GM18867 (cell line): ENCODE measurements at regions not wholly inside any gene's neighbourhood (a gene's known extent, or its start where the extent isn't known, plus 50 kb on each side); places are given as distances from the start of the nearest gene placed in this dataset.
A peak's percentile ranks its signal among the peaks of the same experiment; 100 is the strongest.
"Not testable (repeated sequence)": the region's sequence is repeated elsewhere in the genome, so short reads cannot be mapped to it uniquely, and the experiment has no call there.

ENCODE experiments used
- ATAC-seq: cut with Tn5 transposase; IDR thresholded peaks from one replicate; pipeline ENCODE4 v1.9.1; 2021; ENCODE audit warnings: mild to moderate bottlenecking, moderate library complexity; ENCODE audit not compliant: unreplicated experiment

DNA sequence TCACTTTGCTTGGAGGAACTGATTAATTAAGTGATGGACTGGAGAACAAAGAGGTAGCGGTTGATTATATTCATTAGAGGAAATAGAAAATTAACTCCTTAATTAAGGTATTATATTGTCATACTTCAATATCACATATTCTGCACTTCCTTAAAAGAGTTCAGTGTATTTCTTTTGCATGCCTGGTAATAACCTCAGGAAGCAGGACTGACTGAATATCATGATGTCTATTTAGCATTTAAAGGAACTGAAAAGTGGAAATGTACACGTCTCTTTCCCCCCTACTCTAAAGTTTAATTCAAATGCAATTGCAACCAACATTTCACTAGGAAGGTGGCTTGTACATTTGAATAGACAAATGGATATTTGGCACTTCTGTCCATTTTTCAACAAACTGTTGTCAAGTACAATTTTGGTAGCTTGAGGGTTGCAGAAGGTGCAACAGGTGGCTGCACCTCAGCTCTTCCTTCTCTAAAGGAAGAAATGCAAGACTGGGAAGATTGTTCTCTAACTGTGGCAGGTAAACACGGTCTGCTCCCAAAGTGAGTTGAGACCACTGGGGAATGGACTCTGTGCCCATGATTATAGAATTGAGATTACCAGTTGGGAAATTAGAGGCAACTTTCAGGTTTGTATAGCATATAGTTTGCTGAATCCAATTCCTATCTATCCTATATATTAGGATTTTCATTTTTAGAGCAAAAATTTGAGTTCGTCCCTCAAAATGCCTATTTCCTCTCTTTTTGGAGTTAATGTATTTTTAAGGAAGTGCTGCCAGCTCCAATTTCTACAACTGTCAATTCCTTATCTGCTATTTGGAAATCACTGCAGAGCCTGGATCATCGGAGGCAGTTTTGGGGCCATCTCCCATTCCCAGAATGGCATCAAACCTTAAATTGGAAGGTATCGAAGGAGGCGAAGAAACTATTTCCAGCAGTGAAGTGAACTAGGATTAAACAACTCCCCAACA, 98.9 kb upstream of the TAF11L2 start:
- ATAC-seq, result no peak

DNA sequence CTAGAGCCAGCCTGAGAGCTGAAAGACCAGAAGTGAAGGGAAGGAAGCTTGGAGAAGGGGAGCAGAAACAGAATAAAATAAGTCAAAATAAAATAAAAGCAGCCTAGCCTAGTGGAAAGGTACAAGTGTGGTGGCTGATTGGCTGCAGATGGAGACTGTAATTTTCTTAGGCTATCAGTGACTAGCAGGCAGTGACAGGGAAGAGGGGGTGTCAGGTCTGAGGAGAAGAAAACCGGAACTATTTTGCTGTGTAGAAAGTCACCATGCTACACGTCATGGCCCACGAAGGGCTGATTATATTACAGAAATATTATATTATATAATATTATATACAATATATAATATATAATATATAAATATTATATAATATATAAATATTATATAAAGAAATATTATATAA, 98.1 kb upstream of the TAF11L2 start:
- ATAC-seq, result no peak

DNA sequence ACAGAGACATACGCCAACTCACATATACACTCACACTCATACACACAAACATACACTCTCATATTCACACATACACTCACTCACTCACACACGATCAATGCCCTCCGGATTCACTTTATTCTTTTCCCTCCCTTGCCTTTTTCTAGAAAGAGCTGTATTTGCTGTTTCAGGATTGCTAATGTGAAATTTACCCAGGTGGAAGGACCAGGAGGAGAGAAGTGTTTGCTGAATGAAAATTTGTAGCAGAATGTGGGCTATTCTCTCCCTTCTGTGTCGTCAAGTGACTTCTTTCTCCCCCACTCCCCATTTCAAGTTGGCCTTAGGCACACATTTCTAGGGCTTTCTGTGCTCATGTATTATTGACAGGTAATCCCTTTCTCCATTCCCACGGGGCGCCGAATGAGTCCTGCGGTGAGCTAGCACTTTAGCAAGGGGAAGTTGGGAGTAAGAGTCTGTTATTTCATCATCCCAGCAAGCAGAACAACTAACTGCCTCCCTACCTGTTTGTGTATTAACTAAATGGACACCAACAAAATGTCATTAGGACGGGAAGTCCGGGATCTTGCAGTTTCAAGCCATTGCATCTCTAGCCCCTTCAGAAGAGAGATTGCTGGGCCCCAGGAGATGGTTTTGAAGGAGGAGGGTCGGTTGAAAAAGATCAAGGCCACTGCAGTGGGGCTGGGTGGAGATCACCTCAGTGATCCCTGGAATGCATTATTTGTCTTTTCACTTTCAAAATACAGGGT, 97.1 kb upstream of the TAF11L2 start:
- no peak for ATAC-seq

DNA sequence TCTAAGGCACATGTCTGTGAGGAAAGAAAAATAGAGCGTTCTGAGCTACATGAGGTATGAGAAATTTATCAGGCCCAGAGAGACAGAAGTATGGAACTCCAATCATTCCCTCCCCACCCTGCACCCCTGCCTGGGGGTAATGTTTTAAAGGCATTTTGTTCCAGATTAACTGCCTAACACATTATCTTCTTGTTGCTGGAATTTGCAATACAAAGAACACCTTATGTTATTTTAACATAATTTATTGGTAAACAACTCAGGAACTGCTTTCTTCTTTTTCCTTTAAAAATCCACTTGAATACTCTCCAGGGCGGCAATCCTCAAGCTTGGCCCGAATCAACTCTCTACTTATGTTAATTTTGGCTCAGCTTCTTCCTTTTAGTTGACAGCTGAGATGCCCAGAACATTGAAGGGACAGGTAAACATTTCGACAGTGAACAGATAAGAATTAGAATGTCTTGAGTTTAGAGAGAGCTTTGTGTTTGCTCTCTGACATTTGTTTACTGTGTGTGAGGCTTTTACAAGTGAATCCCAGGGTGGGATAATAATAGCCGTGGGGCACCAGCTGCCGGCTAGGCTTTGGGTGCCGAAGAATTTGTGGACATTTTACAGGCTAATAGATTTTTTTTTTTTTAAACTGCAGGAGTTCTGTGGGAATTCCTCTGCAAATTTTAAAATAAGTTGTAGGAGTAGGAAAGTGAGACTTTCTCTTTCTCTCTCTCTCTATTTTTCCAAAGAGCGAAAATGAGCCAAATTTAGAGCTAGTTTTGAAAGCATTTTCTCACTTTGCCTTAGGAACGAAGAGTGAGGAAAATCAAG, 96.4 kb upstream of the TAF11L2 start:
- no peak for ATAC-seq

DNA sequence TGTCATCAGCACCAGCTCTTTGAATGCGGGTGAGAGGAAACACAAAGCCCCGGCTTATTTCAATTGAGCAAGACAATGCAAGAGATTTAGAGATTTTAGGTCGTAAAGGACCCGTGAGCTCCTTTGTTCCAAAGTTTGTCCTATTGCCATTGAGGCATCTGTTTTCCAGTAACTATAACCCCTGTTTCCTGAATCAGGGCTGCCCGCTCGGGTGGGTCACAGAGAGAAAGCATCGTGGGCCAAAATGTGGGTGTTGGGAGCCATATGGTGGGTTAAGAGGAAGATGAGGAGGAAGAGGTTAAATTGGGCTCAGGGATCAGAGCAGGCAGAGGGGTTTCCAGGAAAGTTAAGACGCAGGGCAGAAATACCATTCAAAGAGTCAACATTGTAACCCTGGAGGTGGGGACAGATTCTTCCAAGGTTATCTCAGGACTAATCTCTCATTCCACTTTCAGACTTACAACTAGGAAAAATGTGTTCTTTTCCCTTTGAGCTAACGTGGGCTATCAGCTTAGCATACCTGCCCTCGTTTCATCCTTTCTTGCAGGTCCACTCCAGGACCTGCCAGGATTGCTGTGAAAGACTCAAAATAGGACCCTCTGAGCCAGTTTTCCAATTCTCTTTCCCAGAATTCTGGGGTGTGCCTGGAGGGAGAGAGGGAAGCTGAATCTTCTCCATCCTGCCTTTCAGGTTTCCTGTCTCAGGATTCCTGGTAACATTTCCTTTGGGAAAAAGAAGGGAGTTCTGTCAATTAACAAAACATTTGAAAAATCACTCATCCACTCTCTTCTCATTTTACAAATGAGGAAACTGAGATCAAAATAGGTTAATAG, 95.5 kb upstream of the TAF11L2 start:
- ATAC-seq, result no peak

DNA sequence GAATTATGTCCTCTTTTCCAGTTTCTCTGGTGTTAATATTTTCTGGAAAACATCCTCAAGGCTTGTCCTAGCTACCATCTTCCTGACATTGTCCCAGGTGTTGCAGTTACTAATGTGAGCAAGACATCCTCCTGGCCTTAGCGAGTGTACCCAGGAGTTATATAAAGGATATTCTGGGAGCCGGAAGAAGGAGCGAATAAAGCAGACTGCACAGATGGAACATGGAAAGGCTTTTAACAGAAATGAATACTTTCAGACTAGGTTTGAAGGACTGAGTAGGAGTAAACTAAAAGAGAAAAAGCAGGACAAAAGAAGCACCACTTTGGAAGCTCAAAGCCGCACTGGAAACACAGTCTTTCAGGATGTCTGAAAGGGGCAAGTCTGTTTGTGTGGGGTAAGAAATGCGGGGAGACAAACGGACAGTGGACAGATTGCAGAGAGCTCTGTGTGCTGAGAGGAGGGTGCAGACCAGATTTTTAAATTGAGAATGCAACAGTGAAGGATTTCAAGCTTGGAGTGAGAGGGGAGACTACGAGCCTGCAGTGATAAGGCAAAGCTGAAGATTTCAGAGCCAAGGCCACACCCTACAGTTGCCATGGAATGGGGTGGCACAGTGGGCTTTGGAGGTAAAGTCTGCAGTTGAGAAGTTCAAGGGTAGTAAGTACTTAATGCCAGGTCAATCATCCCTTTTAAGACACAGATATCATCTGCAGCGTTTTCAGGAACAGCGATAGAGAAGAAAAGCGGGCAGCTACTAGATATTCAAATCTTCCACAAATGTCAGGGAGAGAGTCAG, 94.1 kb upstream of the TAF11L2 start:
- ATAC-seq, result no peak

DNA sequence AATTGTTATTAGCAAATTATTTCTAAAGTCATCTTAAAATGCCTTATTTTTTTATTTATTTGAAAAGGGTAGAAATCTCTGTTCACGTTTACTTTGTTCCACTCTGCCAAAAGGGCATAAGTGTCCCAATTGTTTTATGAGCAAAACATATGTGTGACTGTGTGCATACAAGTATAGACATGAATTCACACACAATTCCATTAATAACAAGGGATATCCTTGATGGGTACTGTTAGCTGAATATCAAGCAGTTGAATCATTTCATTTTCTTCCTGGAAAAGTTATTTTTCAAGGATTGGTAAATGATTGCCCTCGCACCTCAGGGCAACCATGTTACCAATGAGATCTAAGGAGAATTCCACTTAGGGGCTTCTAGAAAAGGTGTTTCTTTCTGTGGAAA, 92.1 kb upstream of the TAF11L2 start:
- no peak for ATAC-seq

DNA sequence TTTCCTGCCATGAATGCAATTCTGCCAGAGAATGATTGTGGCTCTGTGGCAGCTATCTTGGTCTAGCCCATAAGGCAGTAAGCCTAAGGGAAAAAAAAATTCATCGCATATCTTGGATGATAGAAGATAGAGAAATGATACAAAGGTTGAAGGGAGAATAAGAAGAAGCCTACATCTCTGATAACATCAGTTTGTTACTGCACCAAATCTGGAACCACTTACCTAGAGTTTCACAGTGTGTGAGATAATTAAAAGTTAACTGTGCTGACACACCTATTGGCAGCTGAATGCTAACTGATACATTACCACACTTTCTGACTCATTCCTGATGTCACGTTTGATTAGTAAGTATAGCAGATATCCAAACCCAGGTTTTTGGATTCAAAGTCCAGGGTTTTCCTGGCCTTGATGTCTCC, 91.6 kb upstream of the TAF11L2 start:
- ATAC-seq, result no peak

DNA sequence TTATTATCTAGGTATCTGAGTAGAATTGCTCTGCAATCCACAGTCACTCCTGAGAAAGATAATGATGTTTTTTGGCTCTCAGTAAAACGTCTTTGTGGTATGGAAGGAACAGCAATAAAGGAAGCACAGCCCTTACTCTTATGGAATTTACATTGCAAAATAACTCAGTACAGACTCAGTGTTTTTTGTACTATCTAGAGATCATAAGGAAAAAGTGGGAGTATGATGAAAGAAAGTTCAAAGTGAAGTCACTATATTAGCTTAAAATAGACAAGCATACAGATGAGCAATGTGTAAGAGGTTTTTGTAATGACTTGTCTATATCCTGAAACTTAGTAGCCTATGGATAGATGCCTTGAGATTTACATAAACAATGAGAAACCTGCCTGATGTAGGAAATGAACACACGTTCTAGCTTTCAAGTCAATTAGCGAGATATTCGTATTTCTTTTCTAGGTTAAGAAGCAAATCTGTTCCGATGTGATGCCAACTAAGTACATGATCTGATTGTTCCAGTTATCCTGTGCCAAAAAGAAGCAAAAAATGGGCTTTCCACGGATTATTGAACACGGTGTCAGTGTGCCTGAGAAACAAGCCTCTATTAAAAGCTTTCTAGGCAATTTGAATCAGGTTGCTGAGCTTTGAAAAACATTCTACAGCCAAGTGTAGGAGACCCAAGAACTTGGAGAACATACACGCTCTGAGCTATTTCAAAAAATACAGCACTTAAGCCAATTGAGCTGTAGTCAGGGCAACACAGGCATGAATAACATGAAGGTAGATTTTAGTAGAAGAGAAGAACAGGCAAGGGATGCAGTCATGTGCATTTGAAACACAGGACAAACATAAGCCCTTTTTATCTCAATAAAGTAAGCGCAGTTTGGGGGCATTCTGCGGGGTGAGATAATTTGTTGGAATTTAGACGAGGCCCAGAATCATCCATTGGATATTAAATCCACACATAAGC, 86.3 kb upstream of the TAF11L2 start:
- ATAC-seq, result no peak

DNA sequence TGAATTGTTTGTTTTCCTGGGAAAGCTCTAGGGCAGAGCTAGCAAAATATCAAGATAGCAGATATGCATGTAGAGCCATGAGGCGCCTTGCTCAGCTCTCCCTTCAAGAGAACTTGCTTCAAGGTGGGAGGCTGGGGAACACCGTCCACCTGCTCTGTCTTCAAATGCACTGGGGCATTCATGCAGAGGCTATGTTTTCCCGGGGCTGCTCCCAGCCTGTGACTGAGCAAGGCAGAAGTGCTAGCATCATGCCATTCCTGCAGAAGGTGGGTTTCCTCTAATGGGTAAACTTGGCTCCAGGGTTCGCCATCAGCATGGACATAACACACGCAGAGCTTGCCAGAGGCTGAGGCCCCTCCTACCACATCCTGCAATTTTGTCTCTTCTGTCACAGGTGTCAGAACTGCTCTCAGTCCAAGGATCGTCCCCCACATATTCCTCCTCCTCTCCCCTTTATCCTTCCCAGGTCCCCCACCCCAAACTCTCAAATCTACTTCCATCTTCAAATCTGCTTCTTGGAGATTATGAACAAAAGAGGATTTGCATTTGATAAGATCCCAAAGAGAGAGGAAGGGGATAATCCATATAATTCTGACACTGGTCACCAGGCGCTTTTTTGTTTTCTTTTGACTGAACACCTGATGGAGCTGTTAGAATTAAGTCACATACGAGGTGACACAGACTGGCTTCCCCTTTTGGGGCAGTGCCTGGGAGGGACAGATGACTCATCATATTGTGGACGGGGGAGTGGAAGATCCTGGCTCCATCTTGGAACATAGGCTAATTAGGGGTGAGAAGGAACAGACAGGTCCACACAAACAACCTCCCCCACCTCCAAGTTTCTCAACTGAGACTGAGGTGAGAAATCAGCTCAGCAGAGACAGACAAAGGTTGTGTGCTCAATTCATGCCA, 85.0 kb upstream of the TAF11L2 start:
- ATAC-seq, result no peak

DNA sequence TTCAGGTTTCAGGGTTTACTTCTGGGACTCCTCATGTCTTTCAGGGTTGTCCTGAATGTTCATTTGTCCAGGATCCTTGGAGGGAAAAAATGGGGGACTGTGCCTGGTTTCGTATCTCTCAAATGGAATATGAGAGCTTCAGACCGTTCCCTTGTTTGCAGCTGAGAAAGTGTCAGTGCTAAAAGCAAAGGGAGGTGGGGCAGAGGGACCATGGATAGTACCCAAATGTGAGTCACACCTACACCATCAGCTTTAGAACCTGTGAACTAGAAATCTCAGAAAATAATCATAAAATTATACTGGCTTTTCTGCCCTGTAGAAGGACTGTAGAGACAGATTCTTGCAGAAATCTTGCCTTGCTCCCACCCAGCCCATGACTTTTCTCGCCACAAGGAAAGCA, 84.3 kb upstream of the TAF11L2 start:
- no peak for ATAC-seq

DNA sequence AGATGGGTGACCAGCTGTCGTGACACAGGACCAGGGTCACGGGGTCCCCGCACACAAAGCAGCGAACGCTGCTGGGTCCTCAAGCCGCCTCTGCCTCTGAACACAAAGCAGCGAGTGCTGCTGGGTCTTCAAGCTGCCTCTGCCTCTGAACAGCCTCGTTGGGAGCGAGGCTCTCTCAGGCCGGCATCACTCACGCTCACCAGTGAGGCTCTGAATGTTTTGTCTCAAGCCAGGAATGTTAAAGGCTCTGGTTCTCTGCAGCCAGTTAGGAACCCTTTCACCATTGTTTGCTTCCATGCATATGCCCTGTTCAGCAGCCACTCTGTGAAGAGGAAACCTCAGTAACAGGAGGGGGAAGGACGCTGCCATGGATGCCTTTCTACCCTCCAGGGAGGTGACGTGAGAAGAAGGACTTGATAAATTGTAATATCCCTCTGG, 82.7 kb upstream of the TAF11L2 start:
- ATAC-seq, result no peak

DNA sequence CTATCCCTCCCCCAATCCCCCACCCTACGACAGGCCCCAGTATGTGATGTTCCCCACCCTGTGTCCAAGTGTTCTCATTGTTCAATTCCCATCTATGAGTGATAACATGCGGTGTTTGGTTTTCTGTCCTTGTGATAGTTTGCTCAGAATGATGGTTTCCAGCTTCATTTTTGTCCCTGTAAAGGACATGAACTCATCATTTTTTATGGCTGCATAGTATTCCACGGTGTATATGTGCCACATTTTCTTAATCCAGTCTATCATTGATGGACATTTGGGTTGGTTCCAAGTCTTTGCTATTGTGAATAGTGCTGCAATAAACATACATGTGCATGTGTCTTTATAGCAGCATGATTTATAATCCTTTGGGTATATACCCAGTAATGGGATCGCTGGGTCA, 81.7 kb upstream of the TAF11L2 start:
- not testable (repeated sequence) for ATAC-seq

DNA sequence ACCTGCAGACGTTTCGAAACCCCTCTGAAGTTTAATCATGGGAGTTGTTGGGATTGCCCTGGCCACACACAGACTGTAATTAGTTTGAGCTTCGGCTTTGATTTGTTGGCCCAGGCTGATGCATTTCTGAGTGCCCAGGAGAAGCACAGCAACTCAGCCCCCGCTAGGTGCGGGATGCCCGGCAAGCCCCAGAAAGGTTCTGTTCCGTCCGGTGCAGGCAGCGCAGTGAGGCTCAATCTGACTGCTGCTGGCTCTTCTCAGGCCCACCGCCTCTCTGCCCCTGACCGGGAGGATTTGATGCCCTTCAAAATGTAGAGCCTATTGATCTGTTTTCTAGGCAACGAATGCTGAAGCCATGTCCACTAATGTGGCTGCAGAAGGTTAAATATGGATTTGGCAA, 73.4 kb upstream of the TAF11L2 start:
- ATAC-seq, result no peak

DNA sequence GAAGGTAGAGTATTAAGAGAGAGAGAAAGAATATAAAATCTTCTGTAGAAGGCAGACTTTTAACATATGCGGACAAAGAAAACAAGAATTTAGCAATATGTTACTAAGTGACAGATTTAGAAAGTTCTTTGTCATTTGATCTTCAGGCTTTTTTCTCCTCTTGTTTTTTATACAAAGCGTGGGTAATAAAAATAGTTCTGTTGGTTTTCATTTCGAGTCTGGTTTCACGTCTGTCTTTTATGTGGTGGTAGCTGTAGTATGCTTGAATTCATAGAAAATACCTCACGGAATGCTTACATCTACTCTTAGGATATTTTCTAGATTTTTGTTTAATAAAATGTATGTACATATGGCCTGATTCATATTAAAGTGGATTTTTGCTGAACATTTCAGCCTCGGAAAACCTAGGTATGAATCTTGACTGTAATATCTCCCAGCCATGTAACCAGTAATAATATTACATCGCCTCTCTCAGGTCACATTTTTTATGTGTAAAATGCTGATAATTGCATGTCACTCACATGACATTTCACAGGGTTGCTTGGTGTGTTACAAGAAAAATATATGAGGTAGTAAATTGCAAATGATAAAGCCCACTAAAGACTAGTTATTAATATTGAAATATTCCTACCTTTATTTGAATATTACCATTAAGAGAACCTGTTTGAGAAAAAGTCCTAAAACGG, 72.5 kb upstream of the TAF11L2 start:
- ATAC-seq, result no peak

DNA sequence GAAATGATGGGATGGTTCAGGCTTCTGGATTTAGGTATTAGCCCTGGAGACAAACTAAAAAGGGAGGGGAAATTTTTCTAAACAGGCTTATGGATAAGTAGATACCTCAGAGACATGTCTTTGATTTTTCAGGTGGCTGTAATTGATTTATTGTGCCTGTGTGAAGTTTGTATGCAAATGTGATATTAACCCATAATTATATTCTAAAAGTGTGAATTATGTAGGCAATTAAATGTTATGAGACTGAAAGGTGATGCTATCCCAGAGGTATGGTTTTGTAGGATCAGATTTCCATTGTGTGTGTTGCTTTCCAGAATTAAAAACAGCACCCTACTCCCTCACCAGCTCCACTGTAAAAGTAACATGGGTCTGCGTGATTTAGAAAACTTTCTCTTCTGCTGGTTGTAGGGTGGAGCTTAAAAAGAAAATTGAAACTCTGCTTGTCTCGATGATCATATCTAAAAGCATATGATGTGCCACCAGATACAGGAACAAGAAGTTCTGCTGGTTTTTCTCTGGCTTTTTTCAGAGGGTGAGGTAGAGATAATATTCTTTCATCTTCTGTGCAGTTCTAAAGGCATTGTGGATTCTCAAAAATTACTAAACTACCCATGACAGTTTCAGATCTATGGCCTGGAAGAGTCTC, 71.8 kb upstream of the TAF11L2 start:
- ATAC-seq, result peak; percentile 83
